ENCODE measurements at regions not wholly inside any gene's neighbourhood (a gene's known extent, or its start where the extent isn't known, plus 50 kb on each side); places are given as distances from the start of the nearest gene placed in this dataset.

DNA sequence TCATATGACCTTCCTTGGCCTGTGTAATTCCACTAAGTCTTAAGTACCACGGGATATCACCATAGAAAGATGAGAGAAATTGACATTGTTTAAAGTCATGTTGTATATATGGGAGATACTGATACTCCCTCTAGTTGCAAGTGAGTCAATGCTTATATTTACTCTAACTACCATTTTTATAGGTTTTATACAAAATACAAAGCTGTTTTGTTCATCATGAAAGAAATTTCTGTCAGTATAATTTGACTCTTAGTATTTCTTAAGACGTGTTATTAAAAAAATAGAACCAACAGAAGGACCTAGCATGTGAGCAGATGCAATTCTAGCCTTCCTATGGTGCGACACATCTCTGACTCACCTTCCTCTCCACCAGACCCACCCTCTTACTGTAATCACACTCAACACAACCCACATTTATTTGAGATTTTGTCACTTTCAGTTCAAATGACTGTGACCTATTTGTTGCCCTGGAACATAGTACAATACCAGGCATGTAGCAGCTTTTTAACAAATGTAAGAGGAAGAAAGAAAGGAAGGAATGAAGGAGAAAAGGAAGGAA, 453.1 kb downstream of the CMPK2 start:
- no peak overlapping the region for H3K9ac ChIP-seq (ENCODE audit: insufficient read depth, low read depth, low read length)
- no peak overlapping the region for H3K27ac ChIP-seq (ENCODE audit: extremely low read length, insufficient read depth, low read length)
- no peaks in the 10 kb centered on the region for H3K4me1 ChIP-seq (ENCODE audit: insufficient read depth, low read length)
- ATAC-seq: no peak
- no peak overlapping the region for H3K4me3 ChIP-seq (replicated peaks in 1 of 3; ENCODE audit: insufficient read depth in 1 of 3, low read depth in 2 of 3, low read length in 3 of 3)
- intact Hi-C loops (cut with micrococcal nuclease; ENCODE audit: unreplicated experiment): no loop called here
- H3K79me2 ChIP-seq (ENCODE audit: insufficient read depth, low read length): no peaks in the 10 kb centered on the region
- ChIA-PET CTCF (ENCODE audit: low intra/inter-chr PET ratio, low total read pairs) (no interaction called here), POLR2A (no interaction called here)
- H2AFZ ChIP-seq (ENCODE audit: low read length): no peak overlapping the region
- WGBS (ENCODE audit: low lambda C conversion rate): 11% methylated on average over 3 of the region's 3 CpGs
- H3K9me3 ChIP-seq (ENCODE audit: low read length): peaks cover 54% of the 10 kb centered on the region
- H4K20me1 ChIP-seq (ENCODE audit: insufficient read depth, low read length): no peaks in the 10 kb centered on the region; the same call in 1 of the 2 replicates
- H3K27me3 ChIP-seq (ENCODE audit: control insufficient read depth in 1 of 2, insufficient read depth in 2 of 2, low read length in 2 of 2): no peaks in the 10 kb centered on the region
- FAIRE-seq: no peak
- in situ Hi-C loops (cut with HindIII; ENCODE audit: extremely low pct_ligation_motif_present, low pct_unique_long_range_greater_than_20kb): no loop called here
- TF ChIP-seq ZNF781 (CRISPR knock-in tag; IDR thresholded peaks at IDR 0.05; ENCODE audit: borderline replicate concordance, not compliant biosample characterization) (no peak), NFYC (CRISPR knock-in tag; IDR thresholded peaks at IDR 0.05) (no peak), ZBTB3 (CRISPR knock-in tag; IDR thresholded peaks at IDR 0.05; ENCODE audit: borderline replicate concordance, low read depth) (no peak), XRCC5 (optimal IDR thresholded peaks at IDR 0.05; ENCODE audit: low read length) (no peak), RFX3 (CRISPR knock-in tag; IDR thresholded peaks at IDR 0.05) (no peak), IRX3 (CRISPR knock-in tag; IDR thresholded peaks at IDR 0.05; ENCODE audit: borderline replicate concordance, low read depth) (no peak), RFX5 (IDR thresholded peaks at IDR 0.05; ENCODE audit: low read depth, low read length) (no peak), NFKB2 (CRISPR knock-in tag; IDR thresholded peaks at IDR 0.05; ENCODE audit: borderline replicate concordance) (no peak), DMTF1 (CRISPR knock-in tag; IDR thresholded peaks at IDR 0.05) (no peak), ZNF747 (CRISPR knock-in tag; IDR thresholded peaks at IDR 0.05; ENCODE audit: borderline replicate concordance) (no peak), MTA3 (CRISPR knock-in tag; IDR thresholded peaks at IDR 0.05) (no peak), ISL2 (CRISPR knock-in tag; IDR thresholded peaks at IDR 0.05) (no peak), U2AF2 (IDR thresholded peaks at IDR 0.05; ENCODE audit: low read depth, low read length) (no peak), FOSL2 (CRISPR knock-in tag; IDR thresholded peaks at IDR 0.05) (no peak), SP4 (CRISPR knock-in tag; IDR thresholded peaks at IDR 0.05) (no peak)
- TF ChIP-seq, protein P1, sequence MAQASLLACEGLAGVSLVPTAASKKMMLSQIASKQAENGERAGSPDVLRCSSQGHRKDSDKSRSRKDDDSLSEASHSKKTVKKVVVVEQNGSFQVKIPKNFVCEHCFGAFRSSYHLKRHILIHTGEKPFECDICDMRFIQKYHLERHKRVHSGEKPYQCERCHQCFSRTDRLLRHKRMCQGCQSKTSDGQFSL (CRISPR knock-in tag; IDR thresholded peaks at IDR 0.05): no peak
- BruUV-seq (replicated peaks): no TSS peak
- H3K36me3 ChIP-seq (replicated peaks in 1 of 2; ENCODE audit: control insufficient read depth in 1 of 2, insufficient read depth in 2 of 2, low read length in 2 of 2): no peaks in the 10 kb centered on the region; a peak in 1 of 5 replicates
- H3K4me2 ChIP-seq (ENCODE audit: low read depth, low read length): no peak overlapping the region
- no peak for DNase-seq (ENCODE audit: low spot score)

Measured in HepG2 (cell line).